Glomerular endothelial cell (primary cell): ENCODE measurements at regions not wholly inside any gene's neighbourhood (a gene's known extent, or its start where the extent isn't known, plus 50 kb on each side); places are given as distances from the start of the nearest gene placed in this dataset.

Source experiments
- DNase-seq: peaks from one replicate; pipeline ENCODE4 v3.0.0-alpha.2; 2011; ENCODE audit warnings: low read depth, low spot score; ENCODE audit errors: extremely low read depth

DNA sequence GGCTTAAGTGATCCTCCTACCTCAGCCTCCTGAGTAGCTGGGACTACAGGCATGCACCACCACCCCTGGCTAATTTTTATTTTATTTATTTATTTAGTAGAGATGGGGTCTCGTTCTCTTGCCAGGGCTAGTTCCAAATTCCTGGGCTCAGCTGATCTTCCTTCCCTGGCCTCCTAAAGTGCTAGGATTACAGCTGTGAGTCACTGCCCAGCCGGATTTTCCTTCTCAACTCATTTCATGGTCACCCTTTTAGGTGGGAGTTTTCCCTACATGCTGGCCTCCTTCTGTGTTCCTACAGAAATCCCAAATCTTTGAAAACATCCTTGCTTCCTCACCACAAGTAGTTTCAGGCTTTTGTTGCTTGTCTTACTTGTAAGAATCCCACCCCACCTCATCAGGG lies 102.1 kb upstream of the SIAH1 start:
- DNase-seq: no peak

- DNase-seq: no peak
These were observed 96.6 kb upstream of the SIAH1 start for GRCh38 chr16:48481772-48482171.

GRCh38 chr16:48481211-48481610 lies 96.0 kb upstream of the SIAH1 start:
- no peak for DNase-seq

GRCh38 chr16:48479955-48480354 lies 94.7 kb upstream of the SIAH1 start:
- DNase-seq: no peak

DNA sequence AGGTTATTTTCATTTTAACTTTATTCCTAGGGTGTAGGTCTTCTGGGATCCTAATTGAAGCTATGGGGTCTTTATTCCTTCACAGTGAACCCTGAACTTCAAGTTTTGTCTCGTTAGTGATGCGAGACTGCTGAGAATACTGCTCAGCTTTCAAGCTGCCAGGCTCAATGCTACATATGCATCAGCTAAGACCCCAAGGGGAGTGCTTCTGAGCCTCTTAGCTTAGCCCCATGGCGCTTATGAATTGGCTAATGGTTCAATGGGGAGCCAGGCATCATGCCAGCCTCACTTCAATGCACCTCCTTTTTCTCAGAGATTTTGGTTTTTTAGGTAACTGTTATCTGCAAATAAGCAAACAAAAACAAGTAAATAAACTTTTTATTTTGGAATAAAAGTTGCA lies 94.1 kb upstream of the SIAH1 start:
- DNase-seq: no peak

GRCh38 chr16:48478393-48478792 lies 93.2 kb upstream of the SIAH1 start:
- DNase-seq: no peak

DNA sequence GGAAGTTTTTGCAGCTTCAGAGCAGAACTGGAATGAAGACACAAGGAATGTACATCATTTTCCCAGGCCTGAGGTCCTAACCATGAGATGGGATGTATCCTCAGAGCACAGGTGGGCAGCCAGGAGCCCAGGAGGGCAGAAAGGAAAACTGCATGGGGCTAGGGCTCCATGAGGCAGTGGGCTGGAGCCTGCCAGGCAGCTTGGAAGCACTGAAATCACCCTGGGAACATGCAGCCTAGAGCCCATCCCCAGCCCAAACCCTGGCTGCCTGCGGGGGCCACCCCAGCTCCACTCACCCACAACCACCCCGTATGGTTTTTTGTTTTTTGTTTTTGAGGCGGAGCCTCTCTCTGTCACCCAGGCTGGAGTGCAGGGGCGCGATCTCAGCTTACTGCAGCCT lies 86.2 kb upstream of the SIAH1 start:
- no peak for DNase-seq

DNA sequence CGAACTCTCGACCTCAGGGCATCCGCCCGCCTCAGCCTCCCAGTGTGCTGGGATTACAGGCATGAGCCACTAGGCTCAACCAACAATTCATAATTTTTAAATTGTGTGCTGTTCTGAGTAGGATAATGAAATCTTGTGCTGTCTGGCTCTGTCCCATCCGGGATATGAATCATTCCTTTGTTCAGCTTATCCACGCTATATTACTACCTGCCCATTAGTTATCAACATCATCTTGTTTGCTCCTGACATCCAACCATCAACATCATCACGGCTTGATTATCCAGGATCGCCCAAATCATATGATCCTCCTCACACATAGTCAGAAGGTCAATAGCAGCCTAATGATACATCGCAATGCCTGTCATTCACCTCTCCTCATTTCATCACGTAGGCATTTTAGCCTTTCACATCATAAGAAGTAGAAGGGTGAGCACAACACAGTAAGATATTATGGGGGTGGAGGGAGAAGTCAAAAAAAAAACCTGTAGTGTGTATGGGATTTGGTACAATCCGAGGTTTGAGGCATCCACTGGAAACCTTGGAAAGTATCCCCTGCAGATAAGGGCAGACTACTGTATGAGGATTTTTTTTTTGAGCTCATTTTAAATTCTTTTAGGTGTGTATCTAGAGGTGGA lies 77.0 kb upstream of the SIAH1 start:
- DNase-seq: no peak

GRCh38 chr16:48459167-48459566 lies 74.0 kb upstream of the SIAH1 start:
- DNase-seq: no peak

DNA sequence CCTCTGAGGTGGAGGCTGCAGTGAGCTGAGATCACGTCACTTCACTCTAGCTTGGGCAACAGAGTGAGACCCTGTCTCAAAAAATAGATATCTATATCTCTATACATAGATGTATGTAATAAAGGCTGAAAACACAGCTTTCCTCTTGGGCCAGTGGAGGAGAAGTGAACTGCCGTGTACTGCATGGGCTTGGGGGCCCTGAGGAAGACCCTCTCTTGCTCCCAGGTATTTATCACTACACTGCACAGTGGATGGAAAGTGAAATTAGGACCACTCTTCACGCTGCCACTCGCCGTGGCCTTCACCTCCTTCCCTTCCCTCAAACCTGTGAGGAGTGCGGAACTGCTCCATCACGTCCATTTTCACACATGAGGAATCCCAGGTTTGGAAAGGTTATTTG lies 68.8 kb upstream of the SIAH1 start:
- no peak for DNase-seq

DNA sequence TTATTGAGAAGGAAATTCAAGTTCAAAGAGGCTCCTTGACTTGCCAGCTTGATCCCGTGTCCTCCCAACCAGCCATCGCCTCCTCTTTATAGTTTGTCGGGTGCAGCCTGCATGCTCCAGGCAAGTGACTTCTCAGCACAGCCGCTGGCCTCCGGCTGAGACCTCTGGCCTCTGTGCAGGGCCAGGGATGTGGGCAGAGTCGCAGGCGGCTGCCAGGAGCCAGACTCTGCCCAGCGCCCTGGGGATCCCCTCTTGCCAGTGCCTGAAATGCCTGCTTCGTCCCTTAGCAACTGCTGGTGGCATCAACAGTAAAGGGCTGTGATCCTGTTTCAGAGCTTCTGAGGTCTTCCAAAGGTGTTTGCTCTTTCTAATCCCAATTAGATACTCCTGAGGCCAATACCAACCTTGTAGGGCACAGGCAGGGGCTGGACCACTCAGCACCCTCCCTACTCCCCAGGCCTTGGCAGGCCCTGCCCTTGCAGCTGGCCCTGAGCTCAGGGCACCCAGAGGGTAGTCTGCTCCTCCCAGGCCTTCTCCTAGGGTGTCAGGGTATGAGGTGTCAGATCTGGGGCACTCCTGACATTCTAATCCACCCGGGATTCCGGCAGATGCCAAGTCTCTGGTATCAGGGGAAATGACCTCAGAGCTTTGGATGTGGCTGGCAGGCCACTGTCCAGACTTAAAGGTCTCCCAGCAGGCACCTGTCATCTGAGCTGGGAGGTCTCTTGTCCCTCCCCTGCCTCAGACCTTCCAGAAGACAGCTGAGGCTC lies 68.0 kb upstream of the SIAH1 start:
- no peak for DNase-seq

DNA sequence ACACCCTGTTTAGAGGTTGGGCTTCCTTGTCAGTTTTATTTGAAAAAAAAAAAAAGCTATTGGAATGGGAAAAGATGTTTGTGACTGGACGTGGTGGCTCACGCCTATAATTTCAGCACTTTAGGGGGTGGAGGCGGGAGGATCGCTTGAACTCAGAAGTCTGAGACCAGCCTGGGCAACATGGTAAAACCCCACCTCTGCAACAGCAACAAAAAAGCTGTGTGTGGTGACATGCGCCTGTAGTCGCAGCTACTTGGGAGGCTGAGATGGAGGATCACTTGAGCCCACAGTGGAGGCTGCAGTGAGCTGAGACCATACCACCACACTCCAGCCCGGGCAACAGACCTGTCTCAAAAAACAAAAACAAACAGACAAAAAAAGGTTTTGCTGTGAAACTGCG lies 66.1 kb upstream of the SIAH1 start:
- DNase-seq: no peak

DNA sequence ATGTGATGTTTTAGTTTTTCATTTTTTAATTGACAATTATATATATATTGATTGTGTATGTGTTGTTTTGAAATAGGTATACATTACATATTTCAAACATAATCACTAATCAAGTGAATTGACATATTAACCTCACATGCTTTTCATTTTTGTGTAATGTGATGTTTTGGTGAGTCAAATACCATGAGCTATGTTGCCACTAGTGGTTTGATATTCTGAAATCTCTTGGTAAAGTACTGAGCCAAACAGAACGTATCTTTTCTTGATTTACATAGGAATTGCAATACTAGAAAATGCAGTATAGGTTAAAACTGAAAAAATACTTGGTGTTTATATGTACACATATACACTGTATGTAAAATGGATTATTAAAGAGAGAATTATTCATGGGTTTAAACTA lies 65.2 kb upstream of the SIAH1 start:
- DNase-seq: no peak

DNA sequence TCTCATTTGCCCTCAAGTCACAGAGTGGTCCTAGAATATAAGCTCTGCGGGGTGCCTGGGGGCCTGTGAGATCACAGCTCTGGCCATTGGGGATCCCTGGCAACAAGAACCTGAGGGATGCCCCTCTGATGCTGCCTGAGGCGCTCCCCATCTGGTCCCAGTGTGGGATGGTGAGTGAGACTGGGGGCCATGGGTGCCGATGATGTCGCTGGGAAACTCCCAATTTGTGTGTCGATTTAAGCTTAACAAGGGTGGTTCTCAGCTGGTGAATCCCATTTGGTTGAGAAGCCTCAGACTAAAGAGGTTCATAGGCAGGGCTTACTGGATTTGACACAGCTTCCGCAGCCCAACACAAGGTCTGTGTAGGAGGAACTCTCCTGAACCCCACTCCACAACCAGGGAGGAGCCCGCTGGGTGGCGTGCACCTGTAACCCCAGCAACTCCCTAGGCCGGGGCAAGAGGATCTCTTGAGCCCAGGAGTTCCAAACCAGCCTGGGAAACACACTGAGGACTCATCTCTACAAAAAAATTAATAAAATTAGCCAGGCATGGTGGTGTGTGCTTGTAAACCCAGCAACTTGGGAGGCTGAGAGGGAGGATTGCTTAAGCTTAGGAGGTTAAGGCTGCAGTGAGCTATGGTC lies 63.7 kb upstream of the SIAH1 start:
- DNase-seq: no peak

DNA sequence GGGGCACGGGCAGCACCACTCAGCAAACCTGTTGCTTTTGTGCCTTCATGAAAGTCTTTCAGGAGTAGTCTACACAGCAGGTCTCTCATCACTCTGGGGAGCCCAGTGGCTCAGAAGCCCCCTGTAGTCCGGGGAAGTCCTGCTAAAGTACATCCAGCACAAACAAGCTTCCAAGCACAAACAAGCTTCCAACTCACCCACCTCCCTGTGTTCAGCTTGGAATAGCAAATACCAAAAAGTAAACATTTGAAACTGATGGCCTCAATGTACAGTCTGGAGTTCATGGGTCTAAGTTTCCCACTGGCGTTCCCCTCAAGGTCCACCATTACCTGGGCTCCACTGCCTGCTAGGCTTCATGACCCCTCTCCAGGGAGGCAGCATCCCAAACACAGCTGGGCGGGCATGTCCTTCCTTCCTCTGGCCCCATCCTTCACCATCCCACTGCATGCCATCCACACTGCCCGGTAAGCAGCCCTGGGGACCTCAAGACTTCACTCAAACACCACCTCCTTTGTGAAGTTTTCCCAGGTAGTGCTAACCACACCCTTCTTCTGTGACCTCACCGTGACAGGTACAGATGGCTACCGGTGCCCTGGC lies 62.8 kb upstream of the SIAH1 start:
- no peak for DNase-seq

DNA sequence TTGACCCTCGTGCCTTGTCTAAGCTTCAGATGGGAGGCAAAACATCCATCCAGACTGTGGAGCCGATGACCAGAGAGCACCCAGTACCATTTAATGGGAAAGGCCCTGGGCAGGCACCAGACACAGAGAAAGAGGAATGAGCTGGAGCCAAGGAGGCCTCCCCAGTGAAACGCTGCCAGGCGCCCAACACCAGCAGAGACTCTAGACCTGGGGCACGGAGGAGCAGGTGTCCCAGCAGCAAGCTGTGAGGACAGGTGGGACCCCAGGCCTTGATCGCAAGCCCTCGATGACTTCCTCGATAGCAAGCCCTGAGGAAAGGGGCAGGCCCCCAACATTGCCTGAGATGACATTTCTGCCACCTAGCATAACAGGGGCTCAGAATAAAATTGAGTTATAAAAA lies 62.2 kb upstream of the SIAH1 start:
- DNase-seq: no peak

GRCh38 chr16:48446534-48446920 lies 61.3 kb upstream of the SIAH1 start:
- DNase-seq: no peak

DNA sequence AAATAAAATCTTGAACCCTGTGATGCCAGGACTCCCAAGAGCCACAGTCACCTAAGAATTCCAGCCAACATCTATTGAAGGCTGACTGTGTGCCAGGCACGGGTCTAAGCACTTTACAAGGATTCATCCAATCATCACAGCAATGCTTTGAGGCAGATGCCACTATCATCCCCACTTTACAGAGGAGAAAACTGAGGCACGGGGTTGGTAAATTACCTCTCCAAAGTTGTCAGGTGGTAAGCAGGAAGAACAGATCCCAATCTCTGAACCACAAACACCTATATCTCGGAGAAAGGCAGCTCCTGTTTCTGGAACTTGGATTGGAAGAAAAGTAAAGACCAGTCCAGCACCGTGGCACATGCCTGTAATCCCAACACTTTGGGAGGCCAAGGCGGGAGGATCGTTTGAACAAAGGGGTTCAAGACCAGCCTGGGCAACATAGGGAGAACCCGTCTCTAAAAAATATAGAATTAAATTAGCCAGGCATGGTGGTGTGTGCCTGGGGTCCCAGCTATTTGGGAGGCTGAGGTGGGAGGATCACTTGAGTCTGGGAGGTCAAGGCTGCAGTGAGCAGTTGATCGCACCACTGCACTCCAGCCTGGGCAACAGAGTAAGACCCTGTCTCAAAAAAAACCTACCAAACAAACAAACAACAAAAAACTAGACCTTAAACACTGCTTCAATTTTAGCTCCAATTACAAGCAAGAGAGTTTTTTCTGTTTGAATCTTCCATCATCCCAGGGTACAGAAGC lies 60.7 kb upstream of the SIAH1 start:
- no peak for DNase-seq

- peak; percentile 66 for DNase-seq
These were observed 59.4 kb upstream of the SIAH1 start for GRCh38 chr16:48444574-48444973.

DNA sequence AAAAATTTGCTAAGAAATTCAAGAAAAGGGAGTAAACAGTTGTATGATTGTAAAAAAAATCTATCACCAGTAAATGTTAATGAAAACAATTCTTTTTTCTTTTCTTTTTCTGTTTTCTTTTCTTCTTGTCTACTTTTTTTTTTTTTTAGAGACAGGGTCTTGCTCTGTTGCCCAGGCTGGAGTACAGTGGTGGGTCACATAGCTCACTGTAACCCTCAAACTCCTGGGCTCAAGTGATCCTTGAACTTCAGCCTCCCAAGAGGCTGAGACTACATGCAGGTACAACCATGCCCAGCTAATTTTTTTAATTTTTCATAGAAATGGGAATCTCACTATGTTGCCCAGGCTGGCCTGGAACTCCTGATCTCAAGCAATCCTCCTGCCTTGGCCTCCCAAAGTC lies 57.2 kb upstream of the SIAH1 start:
- no peak for DNase-seq

DNA sequence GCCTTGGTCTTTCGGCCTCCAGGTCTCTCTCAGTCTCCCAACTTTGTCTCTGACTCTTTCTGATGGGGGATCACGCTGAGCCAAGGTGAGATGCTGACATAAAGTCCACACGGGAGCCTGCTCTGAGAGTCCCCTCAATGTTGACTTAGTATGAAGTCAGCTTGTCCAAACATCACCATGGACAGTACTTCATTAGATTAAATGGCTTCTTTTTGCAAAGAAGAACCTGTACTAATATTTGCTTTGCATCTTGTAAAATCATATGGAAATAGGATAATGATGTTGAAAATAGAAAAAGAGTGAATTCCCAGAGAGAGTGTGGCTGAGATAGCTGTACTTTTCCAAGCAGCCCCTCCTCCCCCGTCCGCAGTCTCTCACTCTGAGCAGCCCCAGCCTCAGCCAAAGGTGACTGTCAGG lies 56.7 kb upstream of the SIAH1 start:
- DNase-seq: no peak
